ENCODE measurements at regions not wholly inside any gene's neighbourhood (a gene's known extent, or its start where the extent isn't known, plus 50 kb on each side); places are given as distances from the start of the nearest gene placed in this dataset.

DNA sequence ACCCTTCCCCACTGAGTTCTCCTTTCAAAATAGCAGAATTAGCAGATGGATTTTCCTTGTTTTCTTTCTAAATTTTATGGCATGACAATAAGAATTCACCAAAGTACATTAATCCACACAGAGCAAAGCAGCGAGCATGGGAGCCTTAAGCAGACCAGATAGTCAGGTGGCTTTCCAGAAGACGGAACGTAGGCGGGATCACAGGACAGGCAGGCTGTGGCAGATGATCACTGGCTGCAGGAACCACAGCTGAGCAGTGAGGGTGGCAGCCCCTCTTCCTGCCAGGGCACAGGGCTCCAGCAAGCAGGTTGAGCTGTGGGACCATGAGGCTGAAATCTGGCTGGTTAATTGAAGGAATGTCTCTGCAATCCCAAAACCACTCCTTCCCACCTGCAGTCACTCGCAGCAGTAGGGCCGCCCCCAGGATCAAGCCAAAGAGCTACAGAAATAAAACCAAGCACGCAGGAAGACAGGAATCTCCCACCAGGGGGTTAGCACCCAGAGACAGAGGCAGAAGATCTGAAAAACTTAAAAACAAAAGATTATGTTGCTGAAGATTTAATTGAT, 259.9 kb downstream of the EIPR1 start (continued):
- TF ChIP-seq, protein P1, sequence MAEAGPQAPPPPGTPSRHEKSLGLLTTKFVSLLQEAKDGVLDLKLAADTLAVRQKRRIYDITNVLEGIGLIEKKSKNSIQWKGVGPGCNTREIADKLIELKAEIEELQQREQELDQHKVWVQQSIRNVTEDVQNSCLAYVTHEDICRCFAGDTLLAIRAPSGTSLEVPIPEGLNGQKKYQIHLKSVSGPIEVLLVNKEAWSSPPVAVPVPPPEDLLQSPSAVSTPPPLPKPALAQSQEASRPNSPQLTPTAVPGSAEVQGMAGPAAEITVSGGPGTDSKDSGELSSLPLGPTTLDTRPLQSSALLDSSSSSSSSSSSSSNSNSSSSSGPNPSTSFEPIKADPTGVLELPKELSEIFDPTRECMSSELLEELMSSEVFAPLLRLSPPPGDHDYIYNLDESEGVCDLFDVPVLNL (CRISPR knock-in tag; IDR thresholded peaks at IDR 0.05; ENCODE audit: low read depth), result no peak
- TF ChIP-seq, protein P2, sequence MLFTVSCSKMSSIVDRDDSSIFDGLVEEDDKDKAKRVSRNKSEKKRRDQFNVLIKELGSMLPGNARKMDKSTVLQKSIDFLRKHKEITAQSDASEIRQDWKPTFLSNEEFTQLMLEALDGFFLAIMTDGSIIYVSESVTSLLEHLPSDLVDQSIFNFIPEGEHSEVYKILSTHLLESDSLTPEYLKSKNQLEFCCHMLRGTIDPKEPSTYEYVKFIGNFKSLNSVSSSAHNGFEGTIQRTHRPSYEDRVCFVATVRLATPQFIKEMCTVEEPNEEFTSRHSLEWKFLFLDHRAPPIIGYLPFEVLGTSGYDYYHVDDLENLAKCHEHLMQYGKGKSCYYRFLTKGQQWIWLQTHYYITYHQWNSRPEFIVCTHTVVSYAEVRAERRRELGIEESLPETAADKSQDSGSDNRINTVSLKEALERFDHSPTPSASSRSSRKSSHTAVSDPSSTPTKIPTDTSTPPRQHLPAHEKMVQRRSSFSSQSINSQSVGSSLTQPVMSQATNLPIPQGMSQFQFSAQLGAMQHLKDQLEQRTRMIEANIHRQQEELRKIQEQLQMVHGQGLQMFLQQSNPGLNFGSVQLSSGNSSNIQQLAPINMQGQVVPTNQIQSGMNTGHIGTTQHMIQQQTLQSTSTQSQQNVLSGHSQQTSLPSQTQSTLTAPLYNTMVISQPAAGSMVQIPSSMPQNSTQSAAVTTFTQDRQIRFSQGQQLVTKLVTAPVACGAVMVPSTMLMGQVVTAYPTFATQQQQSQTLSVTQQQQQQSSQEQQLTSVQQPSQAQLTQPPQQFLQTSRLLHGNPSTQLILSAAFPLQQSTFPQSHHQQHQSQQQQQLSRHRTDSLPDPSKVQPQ (CRISPR knock-in tag; IDR thresholded peaks at IDR 0.05; ENCODE audit: borderline replicate concordance), result no peak
- TF ChIP-seq, protein P3, sequence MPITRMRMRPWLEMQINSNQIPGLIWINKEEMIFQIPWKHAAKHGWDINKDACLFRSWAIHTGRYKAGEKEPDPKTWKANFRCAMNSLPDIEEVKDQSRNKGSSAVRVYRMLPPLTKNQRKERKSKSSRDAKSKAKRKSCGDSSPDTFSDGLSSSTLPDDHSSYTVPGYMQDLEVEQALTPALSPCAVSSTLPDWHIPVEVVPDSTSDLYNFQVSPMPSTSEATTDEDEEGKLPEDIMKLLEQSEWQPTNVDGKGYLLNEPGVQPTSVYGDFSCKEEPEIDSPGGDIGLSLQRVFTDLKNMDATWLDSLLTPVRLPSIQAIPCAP (CRISPR knock-in tag; IDR thresholded peaks at IDR 0.05; ENCODE audit: borderline replicate concordance), result no peak
- TF ChIP-seq, protein P4, sequence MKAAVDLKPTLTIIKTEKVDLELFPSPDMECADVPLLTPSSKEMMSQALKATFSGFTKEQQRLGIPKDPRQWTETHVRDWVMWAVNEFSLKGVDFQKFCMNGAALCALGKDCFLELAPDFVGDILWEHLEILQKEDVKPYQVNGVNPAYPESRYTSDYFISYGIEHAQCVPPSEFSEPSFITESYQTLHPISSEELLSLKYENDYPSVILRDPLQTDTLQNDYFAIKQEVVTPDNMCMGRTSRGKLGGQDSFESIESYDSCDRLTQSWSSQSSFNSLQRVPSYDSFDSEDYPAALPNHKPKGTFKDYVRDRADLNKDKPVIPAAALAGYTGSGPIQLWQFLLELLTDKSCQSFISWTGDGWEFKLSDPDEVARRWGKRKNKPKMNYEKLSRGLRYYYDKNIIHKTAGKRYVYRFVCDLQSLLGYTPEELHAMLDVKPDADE (conservative IDR thresholded peaks at IDR 0.05; ENCODE audit: control insufficient read depth, low read depth, low read length), result no peak
- TF ChIP-seq FOXJ3 (CRISPR knock-in tag; IDR thresholded peaks at IDR 0.05), result no peak

All from K562 (cell line).